ENCODE measurements at regions not wholly inside any gene's neighbourhood (a gene's known extent, or its start where the extent isn't known, plus 50 kb on each side); places are given as distances from the start of the nearest gene placed in this dataset.

DNA sequence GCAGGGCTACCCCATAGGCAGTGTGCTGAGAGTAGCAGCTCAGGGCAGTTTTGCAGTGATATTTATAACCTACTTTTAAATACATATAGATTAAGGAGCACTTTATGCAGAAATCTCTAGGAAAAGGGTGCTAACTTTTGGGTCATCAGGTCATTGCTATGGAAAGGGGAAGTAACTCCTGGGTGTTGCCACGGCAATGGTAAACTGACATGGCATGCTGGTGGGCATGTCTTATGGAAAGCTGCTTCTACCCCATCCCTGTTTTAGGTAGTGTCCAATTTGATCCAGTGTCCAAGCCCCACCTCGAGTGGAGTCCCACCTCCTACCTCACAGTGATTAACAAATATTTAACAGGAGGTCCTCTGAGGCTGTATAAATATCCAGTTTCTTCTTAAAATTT is 56.8 kb upstream of the XPA start:
- no peak for DNase-seq (ENCODE audit: low read depth)
- in situ Hi-C loops (cut with HindIII; ENCODE audit: low sequenced_read_pairs): no loop called here
- TF ChIP-seq CTCF (IDR thresholded peaks at IDR 0.05; ENCODE audit: low read depth, low read length, missing control alignments): no peak
- H3K4me3 ChIP-seq (ENCODE audit: low read depth, low read length): no peak overlapping the region

- in situ Hi-C loops (cut with HindIII; ENCODE audit: low sequenced_read_pairs): no loop called here
- H3K4me3 ChIP-seq (ENCODE audit: low read depth, low read length): no peak overlapping the region
- no peak for TF ChIP-seq CTCF (IDR thresholded peaks at IDR 0.05; ENCODE audit: low read depth, low read length, missing control alignments)
- no peak for DNase-seq (ENCODE audit: low read depth)
Observed at GRCh38 chr9:97755618-97756267, 58.6 kb upstream of the XPA start.

- TF ChIP-seq CTCF (IDR thresholded peaks at IDR 0.05; ENCODE audit: low read depth, low read length, missing control alignments): no peak
- in situ Hi-C loops (cut with HindIII; ENCODE audit: low sequenced_read_pairs): no loop called here
- DNase-seq (ENCODE audit: low read depth): no peak
- no peak overlapping the region for H3K4me3 ChIP-seq (ENCODE audit: low read depth, low read length)
Observed at GRCh38 chr9:97756991-97757390, 59.9 kb upstream of the XPA start.

GRCh38 chr9:97758334-97758916 is 61.3 kb upstream of the XPA start:
- no peak for DNase-seq (ENCODE audit: low read depth)
- no peak for TF ChIP-seq CTCF (IDR thresholded peaks at IDR 0.05; ENCODE audit: low read depth, low read length, missing control alignments)
- H3K4me3 ChIP-seq (ENCODE audit: low read depth, low read length): no peak overlapping the region
- in situ Hi-C loops (cut with HindIII; ENCODE audit: low sequenced_read_pairs): no loop called here

DNA sequence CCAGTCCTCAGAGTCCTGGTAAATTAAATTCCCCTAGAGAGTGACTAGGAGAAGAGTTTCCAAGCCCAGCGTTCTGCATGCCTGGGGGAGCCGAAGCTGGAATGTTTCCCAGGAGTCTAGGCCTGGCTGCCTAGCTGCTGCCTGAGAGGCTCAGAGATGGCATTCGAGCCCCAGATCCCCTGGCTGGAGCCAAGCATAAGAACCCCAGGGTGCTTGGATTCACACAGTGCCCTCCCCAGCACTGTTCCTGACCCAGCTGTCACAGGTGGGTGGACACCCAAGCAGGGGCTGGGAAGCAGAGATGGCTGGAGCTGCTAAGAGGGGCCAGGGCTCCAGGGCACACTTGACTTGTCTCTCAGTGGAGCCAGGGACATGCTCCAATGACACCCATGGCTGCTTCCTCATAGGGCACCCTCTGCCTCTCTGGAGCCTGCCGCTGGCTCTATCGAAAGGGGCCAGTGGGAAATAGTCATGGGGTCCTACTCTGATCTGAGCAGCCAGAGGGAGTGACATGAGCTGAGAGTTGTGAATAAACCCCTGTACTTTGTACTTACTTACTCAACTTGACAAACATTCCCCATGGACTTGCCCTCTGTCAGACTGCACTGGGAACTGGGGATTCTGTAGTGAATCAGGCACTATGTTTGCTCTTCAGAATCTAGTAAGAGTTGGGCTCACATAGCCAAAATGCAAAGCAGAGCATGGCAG is 62.6 kb upstream of the XPA start:
- TF ChIP-seq CTCF (IDR thresholded peaks at IDR 0.05; ENCODE audit: low read depth, low read length, missing control alignments): no peak
- no peak for DNase-seq (ENCODE audit: low read depth)
- in situ Hi-C loops (cut with HindIII; ENCODE audit: low sequenced_read_pairs): no loop called here

GRCh38 chr9:97761056-97761598 is 64.0 kb upstream of the XPA start:
- in situ Hi-C loops (cut with HindIII; ENCODE audit: low sequenced_read_pairs): no loop called here
- no peak for TF ChIP-seq CTCF (IDR thresholded peaks at IDR 0.05; ENCODE audit: low read depth, low read length, missing control alignments)
- H3K4me3 ChIP-seq (ENCODE audit: low read depth, low read length): no peak overlapping the region
- no peak for DNase-seq (ENCODE audit: low read depth)

More for the DNA sequence above, 62.6 kb upstream of the XPA start:
- H3K4me3 ChIP-seq (ENCODE audit: low read depth, low read length): no peak overlapping the region
